KOPT-K1 (cell line): ENCODE measurements at regions not wholly inside any gene's neighbourhood (a gene's known extent, or its start where the extent isn't known, plus 50 kb on each side); places are given as distances from the start of the nearest gene placed in this dataset.

Source experiments
- H3K27ac ChIP-seq: fragments of 200-600 bp; sonication (generic); 2 replicates; pipeline ENCODE4 v1.5.1; 2016; ENCODE audit warnings: antibody characterized with exemption, mild to moderate bottlenecking, low read depth, low read length; ENCODE audit not compliant: poor library complexity, severe bottlenecking
- H3K36me3 ChIP-seq: fragments of 200-600 bp; sonication (generic); 2 replicates; pipeline ENCODE4 v1.5.1; 2017; ENCODE audit warnings: antibody characterized with exemption, mild to moderate bottlenecking, low read length, moderate library complexity; ENCODE audit not compliant: insufficient read depth
- H3K9me3 ChIP-seq: fragments of 200-600 bp; sonication (generic); 2 replicates; pipeline ENCODE4 v1.5.1; 2017; ENCODE audit warnings: antibody characterized with exemption, low read length, mild to moderate bottlenecking; ENCODE audit not compliant: insufficient read depth, poor library complexity, severe bottlenecking

DNA sequence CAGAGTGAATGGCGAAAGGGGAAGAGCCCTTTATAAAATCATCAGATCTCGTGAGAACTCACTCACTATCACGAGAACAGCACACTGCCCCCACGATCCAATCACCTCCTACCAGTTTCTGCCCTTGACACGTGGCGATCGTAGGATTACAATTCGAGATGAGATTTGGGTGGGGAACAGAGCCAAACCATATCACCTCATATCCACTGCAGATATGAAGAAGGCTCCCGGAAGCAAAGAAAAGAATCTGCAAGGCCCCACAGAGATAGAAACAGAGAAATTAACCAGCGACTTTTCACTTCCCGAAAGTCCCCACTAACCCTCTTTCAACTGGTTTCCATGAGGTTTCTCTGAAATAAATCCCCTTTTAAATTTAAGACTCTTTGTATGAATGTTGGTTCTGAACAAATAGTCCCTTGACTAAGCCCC, 86.2 kb upstream of the IRF2BP2 start:
- Histone ChIP-seq H3K36me3 (no peaks in the 10 kb centered on the region), H3K27ac (no peak overlapping the region), H3K9me3 (no peaks in the 10 kb centered on the region)

DNA sequence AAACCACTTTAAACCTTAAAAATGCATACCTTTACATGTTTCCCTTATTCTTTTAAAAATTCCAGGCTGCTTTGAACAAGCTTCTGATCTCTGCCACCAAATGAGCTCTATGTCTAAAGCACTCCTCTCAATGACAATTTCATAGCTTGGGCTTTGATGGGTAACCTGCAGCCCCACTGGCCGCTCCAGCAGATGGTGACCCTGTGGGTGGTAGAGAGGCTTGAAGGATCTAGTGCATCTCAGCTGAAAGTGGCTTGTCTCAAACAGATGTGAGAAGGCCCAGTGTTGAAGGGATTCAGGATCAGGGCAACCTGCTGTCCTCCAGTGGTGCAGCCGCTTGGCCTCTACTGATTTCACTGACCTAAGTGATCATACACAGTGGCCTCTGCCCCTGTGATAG, 84.7 kb upstream of the IRF2BP2 start:
- no peaks in the 10 kb centered on the region for H3K36me3 ChIP-seq
- no peak overlapping the region for H3K27ac ChIP-seq
- no peaks in the 10 kb centered on the region for H3K9me3 ChIP-seq

DNA sequence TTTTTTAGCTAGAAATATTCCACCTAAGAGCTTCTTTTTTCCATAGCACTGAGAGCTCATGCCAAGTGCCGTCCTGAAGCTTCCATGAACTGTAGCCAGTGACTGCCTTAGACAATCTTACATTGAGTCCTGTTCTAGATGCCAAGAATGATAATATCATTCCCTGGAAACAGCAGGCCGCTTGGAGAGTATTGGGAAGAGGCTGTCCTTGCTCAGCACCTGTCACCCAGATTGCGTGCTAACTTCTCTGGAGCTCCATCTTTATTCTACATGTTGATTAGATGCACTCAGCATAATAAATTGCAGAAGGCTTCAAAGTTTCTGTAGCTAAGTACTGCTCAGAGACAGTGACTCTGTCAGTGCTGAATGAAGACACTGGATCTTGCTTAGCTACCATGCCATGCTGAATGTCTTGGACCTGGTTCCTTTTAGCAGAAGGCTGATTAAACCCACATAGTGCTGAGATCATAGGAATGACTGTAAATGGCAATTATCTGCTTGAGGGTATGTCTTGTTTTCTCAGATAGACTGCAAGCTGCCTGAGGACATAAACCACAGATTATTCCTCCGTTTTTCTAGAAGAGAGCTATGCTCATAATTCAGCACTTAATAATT, 83.1 kb upstream of the IRF2BP2 start:
- no peaks in the 10 kb centered on the region for H3K36me3 ChIP-seq
- no peaks in the 10 kb centered on the region for H3K9me3 ChIP-seq
- H3K27ac ChIP-seq: no peak overlapping the region

DNA sequence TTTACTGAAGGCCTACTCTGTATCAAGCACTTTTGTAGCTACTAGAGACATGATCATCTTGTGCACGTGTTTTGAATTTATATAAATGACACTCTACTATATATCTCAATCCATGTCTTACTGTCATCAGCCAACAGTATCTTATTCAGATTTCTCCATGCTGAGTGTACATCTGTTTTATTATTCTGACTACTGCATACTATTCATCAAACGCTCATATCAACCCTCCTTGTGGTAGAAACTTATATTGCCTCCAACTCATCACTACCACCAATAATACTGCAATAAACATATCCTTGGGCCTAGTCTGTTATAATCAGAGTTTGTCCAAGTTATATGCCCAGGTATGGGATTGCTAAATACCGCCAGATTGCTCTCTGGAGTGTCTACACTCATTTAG, 81.6 kb upstream of the IRF2BP2 start:
- no peaks in the 10 kb centered on the region for H3K9me3 ChIP-seq
- H3K36me3 ChIP-seq: no peaks in the 10 kb centered on the region
- no peak overlapping the region for H3K27ac ChIP-seq

DNA sequence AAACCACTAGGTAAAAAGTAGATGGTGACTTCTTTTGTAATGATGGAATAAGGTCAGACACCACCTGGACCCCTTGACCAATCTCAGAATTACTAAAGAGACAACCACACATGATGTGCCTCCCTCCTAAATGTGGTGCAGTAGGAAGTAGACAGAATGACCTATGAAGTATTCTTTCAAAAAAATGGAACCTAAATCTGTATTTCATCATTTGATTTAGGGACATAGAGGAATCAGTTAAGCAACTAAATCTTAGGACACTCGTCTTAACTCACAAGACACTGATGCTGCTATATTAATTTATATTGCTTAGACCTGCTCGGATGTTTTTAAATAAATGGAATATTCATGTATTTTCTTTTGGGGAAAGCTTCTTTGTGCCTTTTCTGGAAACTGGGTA, 80.9 kb upstream of the IRF2BP2 start:
- no peaks in the 10 kb centered on the region for H3K9me3 ChIP-seq
- H3K36me3 ChIP-seq: no peaks in the 10 kb centered on the region
- no peak overlapping the region for H3K27ac ChIP-seq

DNA sequence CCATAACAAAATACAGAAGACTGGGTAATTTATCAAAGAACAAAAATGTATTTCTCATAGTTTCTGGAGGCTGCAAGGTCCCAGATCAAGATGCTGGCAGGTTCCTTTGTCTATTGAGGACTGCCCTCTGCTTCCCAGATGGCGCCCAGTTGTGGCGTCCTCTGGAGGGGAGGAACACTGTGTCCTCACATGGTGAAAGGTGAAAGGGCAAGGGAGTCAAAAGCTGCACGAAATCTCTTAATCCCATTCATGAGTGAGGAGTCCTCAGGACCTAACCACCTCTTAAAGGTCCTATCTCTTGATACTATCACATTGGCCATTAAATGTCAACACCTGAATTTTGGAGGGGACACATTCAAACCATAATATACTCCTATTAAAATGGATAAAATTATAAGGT, 79.3 kb upstream of the IRF2BP2 start:
- peaks cover 5% of the 10 kb centered on the region for H3K9me3 ChIP-seq
- H3K27ac ChIP-seq: no peak overlapping the region
- H3K36me3 ChIP-seq: no peaks in the 10 kb centered on the region

DNA sequence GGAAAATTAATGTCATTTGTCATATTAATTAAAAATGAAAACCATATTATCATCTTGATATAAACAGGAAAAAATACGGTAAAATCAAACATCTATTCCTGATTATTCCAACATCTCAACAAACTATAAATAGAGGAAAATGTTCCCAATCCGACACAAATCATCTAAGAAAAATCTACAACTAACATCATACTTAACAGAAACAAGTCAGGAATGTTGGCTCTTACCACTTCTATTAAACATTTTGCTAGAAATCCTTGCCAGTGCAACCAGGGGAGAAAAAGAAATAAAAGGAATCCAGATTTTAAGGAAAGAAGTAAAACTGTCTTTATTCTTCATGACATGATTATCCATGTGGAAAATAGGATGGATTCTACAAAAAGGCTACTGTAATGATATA, 77.0 kb upstream of the IRF2BP2 start:
- H3K9me3 ChIP-seq: peaks cover 5% of the 10 kb centered on the region
- H3K36me3 ChIP-seq: no peaks in the 10 kb centered on the region
- H3K27ac ChIP-seq: no peak overlapping the region

DNA sequence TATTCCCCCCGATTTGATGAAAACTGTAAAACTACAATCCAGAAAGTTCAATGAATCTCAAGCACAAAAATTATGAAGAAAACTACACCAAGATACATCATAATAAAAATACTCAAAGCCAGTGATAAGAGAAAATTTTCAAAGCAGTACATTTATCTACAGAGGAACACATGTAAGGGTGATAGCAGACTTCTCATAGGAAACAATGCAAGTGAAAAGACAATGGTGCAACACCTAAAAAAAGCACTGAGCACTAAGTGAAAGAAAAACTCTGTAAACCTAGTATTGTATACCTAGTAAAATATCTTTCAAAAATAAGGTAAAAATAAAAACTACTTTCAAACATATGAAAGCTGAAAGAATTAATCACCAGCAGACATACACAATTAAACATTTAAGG, 76.1 kb upstream of the IRF2BP2 start:
- H3K36me3 ChIP-seq: no peaks in the 10 kb centered on the region
- H3K27ac ChIP-seq: no peak overlapping the region
- peaks cover 5% of the 10 kb centered on the region for H3K9me3 ChIP-seq

DNA sequence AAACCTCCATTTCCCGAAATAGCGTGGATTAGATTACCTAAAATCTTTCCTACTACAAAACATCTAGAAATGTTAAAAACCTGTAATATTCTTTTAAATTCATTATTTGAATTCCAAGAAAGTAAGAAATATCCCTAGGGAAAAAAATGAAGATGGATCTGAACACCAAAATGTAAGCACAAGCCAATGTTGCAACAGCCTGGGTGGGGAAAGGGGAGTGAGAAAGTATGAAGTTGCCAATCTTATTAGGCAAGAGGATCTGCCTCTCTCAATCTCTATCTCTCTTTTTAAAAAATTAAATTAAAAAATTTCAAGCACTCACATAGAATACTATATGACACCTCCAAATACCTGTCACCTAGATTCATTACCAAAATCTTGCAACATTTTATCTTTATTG, 74.9 kb upstream of the IRF2BP2 start:
- H3K36me3 ChIP-seq: no peaks in the 10 kb centered on the region
- H3K9me3 ChIP-seq: peaks cover 5% of the 10 kb centered on the region
- no peak overlapping the region for H3K27ac ChIP-seq

DNA sequence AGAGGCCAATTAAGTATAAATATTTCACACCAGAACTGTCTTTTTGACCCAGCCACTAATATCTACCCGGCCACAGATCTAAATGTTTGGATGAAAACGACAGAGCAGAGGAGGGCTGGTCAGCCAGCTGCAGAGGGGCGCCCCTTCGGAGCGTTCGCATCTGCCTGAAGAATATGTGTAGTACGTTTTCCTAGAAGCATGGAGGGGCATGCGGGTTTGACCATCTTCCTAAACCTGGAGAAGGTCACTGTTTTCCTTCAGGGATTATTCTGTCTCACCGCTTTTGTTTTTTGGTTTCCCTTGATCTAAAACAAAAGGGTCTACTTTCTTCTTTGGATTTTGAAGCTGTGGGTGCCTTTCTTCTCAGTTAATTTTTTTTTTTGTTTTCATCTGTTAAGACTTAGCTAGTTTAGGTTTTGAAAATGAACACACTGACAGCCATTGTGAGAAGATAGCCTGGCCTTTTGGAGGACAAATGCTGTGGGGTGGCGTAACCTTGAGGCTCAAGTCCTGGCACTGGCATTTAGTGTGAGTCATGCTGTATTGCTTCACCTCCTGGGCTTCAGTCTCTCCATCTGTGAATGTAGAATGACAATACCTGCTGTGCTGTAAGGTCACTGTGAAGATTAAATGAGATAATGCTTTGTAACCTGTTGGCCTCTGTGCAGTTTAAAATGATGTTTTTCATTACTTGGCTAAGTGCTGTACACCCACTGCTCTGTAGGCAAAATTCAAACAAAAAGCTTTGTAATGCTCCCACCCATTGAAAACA, 74.1 kb upstream of the IRF2BP2 start:
- Histone ChIP-seq H3K9me3 (peaks cover 5% of the 10 kb centered on the region), H3K27ac (no peak overlapping the region), H3K36me3 (no peaks in the 10 kb centered on the region)

DNA sequence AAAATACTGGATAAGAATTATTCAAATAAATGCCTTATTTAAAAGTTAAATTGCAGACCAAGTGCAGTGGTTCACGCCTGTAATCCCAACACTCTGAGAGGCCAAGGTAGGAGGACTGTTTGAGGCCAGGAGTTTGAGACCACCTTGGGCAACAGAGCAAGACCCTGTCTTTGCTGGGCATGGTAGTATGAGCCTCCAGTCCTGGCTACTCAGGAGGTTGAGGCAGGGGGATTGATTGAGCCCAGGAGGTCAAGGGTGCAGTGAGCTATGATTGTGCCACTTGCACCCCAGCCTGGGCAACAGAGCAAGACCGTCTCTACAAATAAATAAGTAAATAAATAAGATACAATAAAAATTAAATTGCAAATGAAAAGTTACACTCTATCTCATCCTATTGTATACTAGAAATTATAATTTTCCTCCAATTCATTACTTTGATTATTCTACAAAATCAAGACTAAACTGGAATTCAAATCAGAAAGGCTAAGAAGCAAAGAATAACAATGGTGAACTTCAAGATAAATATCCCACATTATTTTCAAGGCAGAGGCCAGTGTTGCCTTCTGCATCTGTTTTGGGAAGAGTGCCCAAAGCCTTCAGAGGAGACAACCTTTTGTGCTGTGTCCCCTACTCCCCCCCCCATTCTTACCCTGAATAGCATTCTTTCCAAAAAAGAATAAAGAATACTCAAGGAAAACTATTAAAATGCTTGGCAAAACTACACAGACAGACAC, 73.3 kb upstream of the IRF2BP2 start:
- no peaks in the 10 kb centered on the region for H3K36me3 ChIP-seq
- no peak overlapping the region for H3K27ac ChIP-seq
- peaks cover 5% of the 10 kb centered on the region for H3K9me3 ChIP-seq

DNA sequence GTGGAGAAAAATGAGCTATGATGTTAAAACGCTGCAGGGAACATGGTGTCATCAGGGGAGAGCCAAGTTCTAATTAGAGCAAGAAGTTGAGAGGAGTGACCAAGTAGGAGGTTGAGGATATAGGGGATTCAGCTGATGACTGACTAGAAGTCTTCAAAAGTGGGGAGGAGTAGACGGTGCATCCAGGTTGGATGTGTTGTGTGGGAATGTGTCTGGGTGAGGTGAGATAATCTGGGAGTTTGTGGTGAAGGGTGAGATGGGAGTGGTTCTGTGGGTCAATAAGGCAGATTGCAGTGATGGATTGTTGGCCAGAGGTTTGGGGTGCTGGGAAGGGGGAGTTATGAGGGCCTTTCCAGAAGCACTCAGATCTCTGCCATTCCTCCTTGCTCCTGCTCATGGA, 72.0 kb upstream of the IRF2BP2 start:
- Histone ChIP-seq H3K36me3 (no peaks in the 10 kb centered on the region), H3K9me3 (peaks cover 5% of the 10 kb centered on the region), H3K27ac (no peak overlapping the region)

DNA sequence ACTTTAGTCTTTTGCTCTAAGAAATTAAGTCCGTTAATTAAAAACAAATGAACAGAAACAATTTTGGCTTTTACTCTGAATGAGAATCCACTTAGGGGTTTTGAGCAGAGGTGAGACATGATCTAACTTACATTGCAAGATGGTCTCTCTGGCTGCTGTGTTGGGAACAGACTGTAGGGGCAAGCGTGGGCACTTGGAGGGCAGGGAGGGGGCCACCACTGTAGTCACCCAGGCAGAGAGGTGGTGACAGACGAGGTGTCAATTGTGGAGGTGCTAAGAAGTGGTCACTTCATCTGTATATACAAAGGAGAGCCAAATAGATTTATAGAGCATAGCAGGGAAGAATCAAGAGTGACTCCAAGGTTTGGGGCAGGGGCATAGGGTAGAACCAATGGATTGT, 71.1 kb upstream of the IRF2BP2 start:
- no peaks in the 10 kb centered on the region for H3K36me3 ChIP-seq
- no peak overlapping the region for H3K27ac ChIP-seq
- peaks cover 5% of the 10 kb centered on the region for H3K9me3 ChIP-seq

DNA sequence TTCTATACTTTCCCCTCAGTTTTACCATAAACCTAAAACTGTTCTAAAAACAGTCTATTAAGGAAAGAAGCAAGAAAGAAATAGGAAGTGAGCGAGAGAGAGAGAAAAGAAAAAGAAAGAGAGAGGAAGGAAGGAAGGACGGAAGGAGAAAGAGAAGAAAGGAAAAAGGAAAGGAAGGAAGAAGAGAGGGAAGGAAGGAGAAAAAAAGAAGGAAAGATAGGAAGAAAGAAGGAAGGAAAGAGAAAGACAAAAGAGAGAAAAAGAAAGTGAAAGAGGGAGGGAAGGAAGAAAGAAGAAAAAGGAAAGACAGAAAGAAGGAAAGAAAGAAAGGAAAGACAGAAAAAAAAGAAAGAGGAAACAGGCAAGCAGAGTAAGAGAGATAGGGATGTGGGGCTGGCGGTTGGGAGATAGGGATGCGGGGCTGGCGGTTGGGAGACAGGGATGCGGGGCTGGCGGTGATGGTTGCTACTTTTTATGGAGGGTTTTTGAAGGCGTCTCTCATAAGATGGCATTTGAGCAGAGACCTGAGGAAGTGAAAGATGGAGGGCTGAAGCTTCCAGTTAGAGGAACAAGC, 70.4 kb upstream of the IRF2BP2 start:
- H3K36me3 ChIP-seq: no peaks in the 10 kb centered on the region
- H3K27ac ChIP-seq: no peak overlapping the region

DNA sequence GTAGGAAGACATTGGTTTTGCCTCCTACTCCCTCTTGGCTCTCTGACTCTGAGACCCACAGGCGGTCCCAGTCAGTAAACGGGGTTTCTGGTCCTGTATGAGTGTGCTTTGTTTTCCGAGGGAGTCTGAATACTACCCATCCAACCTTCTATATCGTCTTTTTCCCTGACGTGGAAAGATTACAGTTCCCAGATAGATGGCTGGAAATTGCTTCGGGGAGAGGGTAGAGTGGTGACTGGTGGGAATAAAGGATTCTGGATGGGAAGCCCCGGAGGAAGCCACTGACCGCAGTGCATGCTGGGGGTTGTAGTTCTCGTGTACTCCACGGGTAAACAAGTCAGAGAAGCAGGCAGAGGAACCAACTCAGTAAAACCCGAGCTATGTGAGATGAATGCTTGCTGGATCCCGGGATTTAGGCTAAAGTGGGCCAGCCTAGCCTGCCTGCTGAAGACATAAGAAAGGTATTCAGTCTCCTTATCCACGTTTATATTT, 66.2 kb upstream of the IRF2BP2 start:
- H3K27ac ChIP-seq: no peak overlapping the region
- no peaks in the 10 kb centered on the region for H3K9me3 ChIP-seq
- no peaks in the 10 kb centered on the region for H3K36me3 ChIP-seq

More for the DNA sequence above, 70.4 kb upstream of the IRF2BP2 start:
- peaks cover 2% of the 10 kb centered on the region for H3K9me3 ChIP-seq
